GM10847 (cell line): ENCODE measurements at regions not wholly inside any gene's neighbourhood (a gene's known extent, or its start where the extent isn't known, plus 50 kb on each side); places are given as distances from the start of the nearest gene placed in this dataset.

Source experiments
- POLR2A ChIP-seq: IDR thresholded peaks from 2 replicates; pipeline ENCODE4 v1.6.1; 2011; ENCODE audit not compliant: insufficient read length; ENCODE audit errors: extremely low read depth

- peak; percentile 45 for TF ChIP-seq POLR2A
Measured at GRCh38 chr16:22436823-22437652, 62.6 kb upstream of the CDR2 start.

GRCh38 chr16:22428654-22429053, 54.2 kb upstream of the CDR2 start:
- TF ChIP-seq POLR2A: no peak

GRCh38 chr16:22427556-22427955, 53.1 kb upstream of the CDR2 start:
- TF ChIP-seq POLR2A: no peak

GRCh38 chr16:22425847-22426246, 51.4 kb upstream of the CDR2 start:
- TF ChIP-seq POLR2A: no peak

GRCh38 chr16:22425036-22425801, 50.8 kb upstream of the CDR2 start:
- no peak for TF ChIP-seq POLR2A

GRCh38 chr16:22424161-22424937, 49.9 kb upstream of the CDR2 start:
- no peak for TF ChIP-seq POLR2A
